22Rv1 (cell line): ENCODE measurements at regions not wholly inside any gene's neighbourhood (a gene's known extent, or its start where the extent isn't known, plus 50 kb on each side); places are given as distances from the start of the nearest gene placed in this dataset.

ENCODE experiments used
- H3K27ac ChIP-seq: fragments of 450-650 bp; 2 replicates; pipeline ENCODE4 v1.5.1; 2017
- CTCF ChIP-seq: fragments of 450-650 bp; IDR thresholded peaks from 2 replicates; pipeline ENCODE4 v1.5.1; 2017; ENCODE audit warnings: mild to moderate bottlenecking
- ZFX ChIP-seq: fragments of 450-650 bp; IDR thresholded peaks from 2 replicates; pipeline ENCODE4 v1.6.1; 2017; ENCODE audit warnings: antibody characterized with exemption, borderline replicate concordance

DNA sequence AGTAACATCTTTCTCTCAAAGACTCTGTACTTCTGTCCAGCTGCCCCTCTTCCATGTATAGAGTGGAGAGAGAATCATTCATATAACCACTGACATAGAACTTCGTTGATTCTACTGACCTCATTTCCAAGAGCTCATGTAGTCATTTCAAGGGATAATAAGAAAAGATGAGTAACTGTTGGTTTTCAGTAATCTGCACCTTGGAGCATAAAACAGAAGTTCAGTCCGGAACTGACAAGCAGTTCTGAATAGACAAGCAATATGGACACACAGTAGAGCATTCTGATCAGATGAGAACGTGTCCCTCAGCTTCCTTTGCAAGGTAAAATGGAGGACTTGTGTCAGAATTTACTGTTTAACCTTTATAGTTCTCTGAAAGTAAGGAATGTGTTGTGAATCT, 847.1 kb downstream of the REEP3 start:
- no peak for TF ChIP-seq ZFX
- no peak for TF ChIP-seq CTCF
- no peak overlapping the region for H3K27ac ChIP-seq

GRCh38 chr10:64369885-64370773, 848.9 kb downstream of the REEP3 start:
- 0 out of 2 replicates have a peak overlapping the region, but pooled peaks have one; percentile 25 for H3K27ac ChIP-seq
- TF ChIP-seq CTCF (no peak), ZFX (no peak)

- TF ChIP-seq ZFX, result no peak
- TF ChIP-seq CTCF, result no peak
- no peak overlapping the region for H3K27ac ChIP-seq
These were observed 853.1 kb downstream of the REEP3 start for GRCh38 chr10:64374346-64374745.

DNA sequence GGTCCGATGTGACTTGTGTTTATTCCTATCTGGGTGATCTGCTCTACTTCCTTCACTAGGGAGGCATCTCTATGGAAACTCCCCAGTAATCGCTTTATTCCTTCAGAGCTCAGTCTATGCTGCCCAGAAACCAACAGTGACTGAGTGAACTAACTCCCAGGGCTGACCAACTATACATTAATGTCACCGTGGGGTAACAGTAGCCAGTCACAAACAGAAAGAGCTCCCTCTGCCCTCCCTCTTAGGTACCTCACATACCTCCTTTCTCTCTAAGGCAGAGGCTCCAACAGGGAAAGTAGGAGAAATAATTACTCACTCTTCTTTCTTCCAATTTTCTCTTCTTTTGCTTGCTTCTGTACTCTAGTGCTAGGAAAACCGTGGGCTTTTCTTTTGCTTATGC, 855.0 kb downstream of the REEP3 start:
- TF ChIP-seq CTCF (no peak), ZFX (no peak)
- no peak overlapping the region for H3K27ac ChIP-seq

DNA sequence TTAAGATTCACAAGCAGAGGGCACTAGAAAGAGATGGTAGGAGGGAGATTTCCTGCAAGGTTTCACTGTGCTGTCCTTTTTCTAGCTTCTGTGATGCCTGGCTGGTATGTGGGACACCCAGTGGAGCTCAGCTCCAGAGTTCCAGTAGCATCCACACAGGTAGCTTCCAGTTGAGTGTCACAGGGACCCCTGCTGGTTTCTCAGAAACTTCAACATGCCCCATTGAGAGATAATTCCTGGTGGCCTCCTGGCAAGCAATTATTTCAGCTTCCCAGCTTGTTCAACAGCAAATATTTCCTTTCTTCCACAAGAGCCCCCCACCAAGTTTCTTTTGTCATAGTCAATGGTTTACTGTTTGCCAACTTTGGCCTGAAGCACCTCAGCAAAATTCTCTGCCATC, 858.7 kb downstream of the REEP3 start:
- TF ChIP-seq CTCF, result peak; percentile 27; the same call in 1 of the 2 replicates
- no peak for TF ChIP-seq ZFX
- H3K27ac ChIP-seq, result no peak overlapping the region

- H3K27ac ChIP-seq, result no peak overlapping the region
- no peak for TF ChIP-seq ZFX
- TF ChIP-seq CTCF, result no peak
These were observed 864.2 kb downstream of the REEP3 start for GRCh38 chr10:64385355-64385754.

DNA sequence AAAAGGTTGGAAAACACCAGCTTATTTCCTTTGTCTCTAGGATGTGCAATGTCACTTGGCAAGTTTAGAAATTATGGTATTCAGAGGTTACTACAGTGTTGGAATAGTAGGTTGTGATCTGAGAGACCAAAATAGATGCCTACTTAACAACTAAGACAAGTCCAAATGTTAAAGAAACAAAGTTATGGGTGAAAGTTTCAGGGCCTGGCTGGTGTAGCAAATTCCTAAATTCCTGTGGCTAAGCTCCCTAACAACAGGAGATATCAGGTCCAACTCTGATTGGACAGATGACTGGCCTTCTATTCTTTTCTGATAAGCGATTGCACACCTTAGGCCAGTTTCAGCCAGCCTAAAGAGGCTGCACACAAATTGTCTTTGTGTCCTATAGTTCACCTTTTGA, 873.5 kb downstream of the REEP3 start:
- H3K27ac ChIP-seq, result no peak overlapping the region
- TF ChIP-seq ZFX, result no peak
- TF ChIP-seq CTCF, result no peak
